Fibroblast of skin of left quadriceps (primary cell): ENCODE measurements at regions not wholly inside any gene's neighbourhood (a gene's known extent, or its start where the extent isn't known, plus 50 kb on each side); places are given as distances from the start of the nearest gene placed in this dataset.

Experiments used
- DNase-seq, 2 experiments: peaks; one replicate each; pipeline ENCODE4 v3.0.0-alpha.2; 2013; ENCODE audit warnings: low read depth in 2 of 2

- DNase-seq: no peak
These were observed 174.1 kb upstream of the MCTP2 start for GRCh38 chr15:94057305-94057704.

- peak; percentile 71 to 72 for DNase-seq
These were observed 175.0 kb upstream of the MCTP2 start for GRCh38 chr15:94056314-94056713.

- no peak for DNase-seq
These were observed 177.7 kb upstream of the MCTP2 start for GRCh38 chr15:94053626-94054025.

- DNase-seq: no peak
These were observed 178.7 kb upstream of the MCTP2 start for GRCh38 chr15:94052711-94053110.

- no peak for DNase-seq
These were observed 183.8 kb upstream of the MCTP2 start for GRCh38 chr15:94047566-94047965.

GRCh38 chr15:94042180-94042928 lies 189.0 kb upstream of the MCTP2 start:
- no peak for DNase-seq

- DNase-seq: no peak
These were observed 189.6 kb upstream of the MCTP2 start for GRCh38 chr15:94041746-94042145.

GRCh38 chr15:94040541-94041248 lies 190.7 kb upstream of the MCTP2 start:
- DNase-seq: peak; percentile 63 to 73

- no peak for DNase-seq
These were observed 195.2 kb upstream of the MCTP2 start for GRCh38 chr15:94036156-94036555.

GRCh38 chr15:94033683-94034020 lies 197.7 kb upstream of the MCTP2 start:
- no peak for DNase-seq

- no peak for DNase-seq
These were observed 198.2 kb upstream of the MCTP2 start for GRCh38 chr15:94033014-94033682.

GRCh38 chr15:94032571-94032970 lies 198.8 kb upstream of the MCTP2 start:
- no peak for DNase-seq

GRCh38 chr15:94031072-94031471 lies 200.3 kb upstream of the MCTP2 start:
- DNase-seq: no peak

GRCh38 chr15:94029495-94029894 lies 201.9 kb upstream of the MCTP2 start:
- DNase-seq: peak; percentile 84 to 87

- DNase-seq: no peak
These were observed 202.6 kb upstream of the MCTP2 start for GRCh38 chr15:94028809-94029208.

GRCh38 chr15:94028121-94028520 lies 203.2 kb upstream of the MCTP2 start:
- no peak for DNase-seq

GRCh38 chr15:94027581-94027980 lies 203.8 kb upstream of the MCTP2 start:
- no peak for DNase-seq

- DNase-seq: peak; percentile 93 to 94
These were observed 204.7 kb upstream of the MCTP2 start for GRCh38 chr15:94026458-94027304.

GRCh38 chr15:94023531-94023930 lies 207.8 kb upstream of the MCTP2 start:
- peak in 1 of 2 experiments; percentile 25 for DNase-seq

- no peak for DNase-seq
These were observed 209.6 kb upstream of the MCTP2 start for GRCh38 chr15:94021621-94022320.

GRCh38 chr15:94019062-94019461 lies 212.3 kb upstream of the MCTP2 start:
- no peak for DNase-seq
